Fibroblast of the conjunctiva (primary cell): ENCODE measurements at regions not wholly inside any gene's neighbourhood (a gene's known extent, or its start where the extent isn't known, plus 50 kb on each side); places are given as distances from the start of the nearest gene placed in this dataset.

Source experiments
- DNase-seq: peaks from one replicate; pipeline ENCODE4 v3.0.0-alpha.2; 2010; ENCODE audit warnings: low read depth

DNA sequence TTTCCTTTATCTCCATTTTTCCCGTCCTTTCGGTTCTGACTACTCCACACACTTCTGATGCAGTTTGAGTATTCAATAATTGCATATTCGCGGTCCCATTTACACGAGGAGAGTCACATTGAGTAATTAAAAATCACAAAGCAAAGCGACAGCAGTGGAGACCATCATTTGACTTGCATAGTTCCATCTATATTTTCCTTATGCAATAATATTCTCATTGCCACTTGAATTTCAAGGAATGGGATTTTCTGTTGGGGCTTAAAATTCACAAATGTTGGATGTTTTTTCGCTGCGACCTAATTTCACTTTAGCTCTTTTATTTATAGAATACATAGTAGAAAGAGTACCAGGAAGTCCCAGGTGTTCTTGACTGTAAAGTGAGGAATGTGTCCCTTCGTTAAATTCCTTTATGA is 186.8 kb downstream of the ZEB2 start:
- DNase-seq = no peak

- DNase-seq = peak; percentile 70
These were observed 187.4 kb downstream of the ZEB2 start for GRCh38 chr2:144332356-144333142.

GRCh38 chr2:144331674-144332355 is 188.1 kb downstream of the ZEB2 start:
- DNase-seq = peak; percentile 32

- no peak for DNase-seq
These were observed 188.8 kb downstream of the ZEB2 start for GRCh38 chr2:144330951-144331673.

DNA sequence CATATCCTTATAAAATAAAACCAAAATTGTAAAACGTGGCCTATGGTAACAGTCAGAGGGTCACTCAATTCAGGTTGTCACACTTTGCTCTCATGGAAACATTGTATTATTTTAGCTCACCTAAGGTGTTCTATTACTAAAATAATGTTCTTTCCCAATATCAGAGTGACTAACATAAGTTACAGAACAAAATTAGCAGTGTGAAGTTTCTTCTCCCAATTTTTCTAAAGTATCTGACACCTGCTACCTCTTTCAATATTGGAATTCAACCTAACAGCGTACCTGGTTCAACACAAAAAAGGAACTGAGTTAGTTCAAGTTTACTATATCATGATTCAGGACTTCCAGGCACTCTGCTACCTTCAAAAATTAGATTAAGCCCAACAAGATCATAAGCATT is 190.4 kb downstream of the ZEB2 start:
- no peak for DNase-seq

DNA sequence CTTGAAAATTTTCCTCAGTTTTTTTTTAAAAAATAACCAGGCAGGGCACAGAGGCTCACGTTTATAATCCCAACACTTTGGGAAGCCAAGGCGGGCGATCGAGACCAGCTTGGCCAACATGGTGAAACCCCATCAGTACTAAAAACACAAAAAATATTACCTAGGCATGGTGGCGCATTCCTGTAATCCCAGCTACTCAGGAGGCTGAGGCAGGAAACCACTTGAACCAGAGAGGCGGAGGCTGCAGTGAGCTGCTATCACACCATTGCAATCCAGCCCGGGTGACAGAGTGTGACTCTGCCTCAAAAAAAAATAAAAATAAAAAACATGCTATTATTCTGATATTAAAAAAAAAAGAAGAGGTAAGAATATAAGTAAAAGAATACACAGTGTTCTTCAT is 191.0 kb downstream of the ZEB2 start:
- DNase-seq = no peak

GRCh38 chr2:144326825-144327224 is 193.1 kb downstream of the ZEB2 start:
- no peak for DNase-seq

- no peak for DNase-seq
These were observed 194.8 kb downstream of the ZEB2 start for GRCh38 chr2:144325086-144325485.

- no peak for DNase-seq
These were observed 195.4 kb downstream of the ZEB2 start for GRCh38 chr2:144324446-144325045.

DNA sequence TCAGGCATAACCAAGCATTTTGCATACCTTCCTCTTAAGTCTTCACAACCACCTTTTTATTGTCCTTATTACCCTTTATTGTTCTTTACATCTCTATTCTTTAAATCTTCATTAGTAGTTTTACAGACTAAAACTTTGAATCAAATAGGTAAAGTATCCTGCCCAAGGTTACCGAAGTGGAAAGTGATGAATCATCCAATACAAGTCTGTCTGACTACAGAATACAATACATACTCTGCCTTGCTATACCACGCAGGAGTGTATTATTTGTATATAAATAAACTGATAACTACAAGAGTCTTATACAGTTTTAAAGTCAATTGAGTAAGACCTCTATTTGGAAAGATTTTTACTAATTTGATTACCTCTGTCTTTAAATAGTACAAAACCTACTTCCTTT is 196.0 kb downstream of the ZEB2 start:
- DNase-seq = no peak

DNA sequence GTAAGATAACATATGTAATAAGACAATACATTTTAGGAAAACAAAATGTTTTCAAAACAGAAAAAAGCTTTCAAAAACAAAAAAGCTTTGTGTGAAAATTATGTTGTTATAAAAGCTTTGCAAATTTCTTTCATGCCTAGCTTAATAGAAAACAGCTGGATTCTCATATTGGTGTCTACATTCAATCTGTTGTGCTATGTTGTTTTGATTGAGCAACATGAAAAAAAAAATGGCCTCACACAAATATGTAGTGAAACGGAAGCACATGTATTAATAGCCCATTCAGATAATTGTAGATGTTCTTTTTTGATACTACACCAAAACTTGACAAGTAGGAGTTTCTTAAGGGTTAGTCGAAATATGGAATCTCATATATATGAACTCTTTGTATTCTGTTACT is 197.5 kb downstream of the ZEB2 start:
- DNase-seq = peak; percentile 36

DNA sequence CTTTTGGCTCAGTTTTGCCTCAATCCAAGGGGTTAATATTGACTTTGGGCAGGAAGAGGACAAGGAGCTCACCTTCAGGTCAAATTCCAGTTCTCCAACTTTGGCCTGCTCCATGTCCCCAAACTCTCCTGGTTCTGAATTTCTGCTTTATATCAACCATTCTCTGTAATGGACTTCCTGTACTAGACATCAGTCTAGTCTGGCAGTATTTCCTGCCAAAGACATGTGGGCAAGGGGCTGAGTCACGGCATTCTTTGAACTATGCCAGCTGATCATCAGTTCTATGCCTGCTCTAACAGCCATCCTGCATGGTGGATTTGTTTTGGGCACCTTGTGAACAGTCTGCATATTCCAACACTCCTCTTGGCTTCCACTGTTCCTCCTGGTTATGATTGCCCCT is 199.4 kb downstream of the ZEB2 start:
- DNase-seq = peak; percentile 4

DNA sequence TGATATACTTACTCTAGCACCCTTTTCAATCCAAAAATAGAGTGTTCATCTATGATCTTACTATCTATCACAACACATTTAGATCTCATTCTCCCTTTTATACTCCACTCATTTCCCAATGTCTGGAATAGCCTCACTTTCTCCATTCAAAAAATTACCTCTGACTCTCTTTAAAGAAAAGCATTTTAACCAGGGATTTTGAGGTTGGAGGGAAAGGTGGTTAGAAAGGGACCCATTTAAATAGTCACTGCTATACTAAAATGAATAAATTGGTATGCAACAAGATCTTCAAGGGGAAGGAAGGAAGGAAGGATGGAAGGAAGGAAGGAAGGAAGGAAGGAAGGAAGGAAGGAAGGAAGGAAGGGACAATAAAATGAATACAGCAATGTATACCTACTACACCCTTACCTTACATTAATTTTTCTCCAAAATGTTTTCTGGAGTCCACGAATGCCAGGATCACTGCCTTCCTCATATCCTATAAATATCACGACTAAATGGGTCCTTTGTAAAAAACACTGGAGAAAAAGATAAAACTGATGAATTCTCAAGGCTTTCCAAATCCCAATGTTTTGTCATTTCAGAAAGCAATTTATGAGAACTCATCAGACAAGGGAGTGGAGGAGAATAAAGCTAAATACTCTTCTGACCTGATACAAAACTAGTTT is 202.7 kb downstream of the ZEB2 start:
- DNase-seq = no peak

- no peak for DNase-seq
These were observed 208.9 kb downstream of the ZEB2 start for GRCh38 chr2:144310889-144311608.

DNA sequence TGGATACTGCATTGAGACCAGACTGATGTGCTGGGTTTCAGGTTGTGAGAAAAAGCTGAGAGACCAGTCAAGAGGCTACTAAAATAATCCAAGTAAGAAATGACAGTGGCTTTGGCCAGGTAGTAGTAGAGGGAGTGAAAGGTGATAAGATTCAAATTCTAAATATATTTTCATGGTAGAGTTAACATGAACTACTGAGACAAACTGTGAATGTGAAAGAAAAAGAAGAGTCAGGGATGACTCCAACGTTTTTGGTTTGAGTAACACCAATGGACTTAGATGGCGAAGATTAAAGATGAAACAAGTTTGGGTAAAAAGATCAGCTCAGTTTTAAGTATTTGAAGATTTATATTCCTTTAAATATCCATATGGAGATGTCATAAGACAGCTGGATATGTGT is 209.4 kb downstream of the ZEB2 start:
- no peak for DNase-seq

DNA sequence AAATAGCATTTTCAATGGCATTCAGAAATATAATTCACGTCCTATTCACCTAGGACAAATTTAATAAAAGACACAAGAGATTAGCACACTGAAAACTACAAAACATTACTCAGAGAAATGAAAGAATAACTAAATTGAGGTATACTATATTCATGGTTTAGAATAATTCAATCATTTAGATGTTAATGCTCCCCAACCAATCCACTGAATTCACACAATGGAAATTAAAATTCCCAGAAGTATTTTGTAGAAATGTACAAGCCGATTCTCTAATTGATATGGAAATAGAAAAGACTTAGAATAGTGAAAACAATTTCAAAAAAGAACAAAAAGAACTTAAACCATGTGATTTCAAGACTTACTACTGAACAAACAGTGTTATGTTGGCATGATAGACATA is 212.2 kb downstream of the ZEB2 start:
- DNase-seq = no peak

DNA sequence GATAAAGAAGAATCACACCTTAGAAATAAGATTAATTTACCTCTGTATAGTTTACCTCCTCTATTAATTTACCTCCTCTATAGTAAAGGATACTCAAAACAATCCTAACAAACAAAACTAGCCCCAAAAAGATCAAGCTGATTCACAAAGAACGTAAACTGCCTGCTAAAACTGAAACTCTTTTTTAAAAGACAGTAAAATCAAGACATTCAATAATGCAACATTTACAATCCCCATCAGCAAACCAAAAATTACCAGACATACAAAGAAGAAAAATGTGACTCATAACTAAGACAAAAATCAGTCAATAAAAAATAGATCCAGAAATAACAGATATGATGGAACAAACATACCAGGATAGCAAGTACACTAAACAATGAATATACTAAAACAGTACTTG is 215.7 kb downstream of the ZEB2 start:
- DNase-seq = no peak

- DNase-seq = no peak
These were observed 219.3 kb downstream of the ZEB2 start for GRCh38 chr2:144300632-144301031.

- no peak for DNase-seq
These were observed 229.6 kb downstream of the ZEB2 start for GRCh38 chr2:144290276-144290675.

GRCh38 chr2:144288438-144288837 is 231.5 kb downstream of the ZEB2 start:
- DNase-seq = no peak

GRCh38 chr2:144285324-144285723 is 234.6 kb downstream of the ZEB2 start:
- DNase-seq = no peak
